ENCODE measurements at regions not wholly inside any gene's neighbourhood (a gene's known extent, or its start where the extent isn't known, plus 50 kb on each side); places are given as distances from the start of the nearest gene placed in this dataset.
"Not testable (repeated sequence)": the region's sequence is repeated elsewhere in the genome, so short reads cannot be mapped to it uniquely, and the experiment has no call there.

DNA sequence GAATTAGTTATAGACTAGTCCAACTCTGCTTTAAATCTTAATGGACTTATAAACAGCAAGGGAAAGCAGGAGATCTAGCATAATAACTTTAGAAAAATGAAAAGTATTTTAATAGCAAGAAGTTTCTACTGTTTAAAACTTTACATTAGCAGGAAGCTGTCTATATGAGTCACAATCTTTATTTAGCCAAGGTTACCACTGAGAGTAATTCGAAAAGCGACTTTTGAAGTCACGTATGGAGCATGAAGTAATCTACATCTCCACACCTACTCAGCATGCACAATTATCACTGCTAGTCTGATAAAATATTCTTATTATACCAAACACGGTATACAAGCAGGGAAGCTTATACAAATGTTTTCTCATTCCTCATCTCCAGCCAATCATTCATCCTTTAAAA, 515.4 kb upstream of the SOX11 start:
- H3K4me3 ChIP-seq (ENCODE audit: low read depth, low read length): no peak overlapping the region
- no peak for DNase-seq (ENCODE audit: low read depth)
- TF ChIP-seq, protein P1, sequence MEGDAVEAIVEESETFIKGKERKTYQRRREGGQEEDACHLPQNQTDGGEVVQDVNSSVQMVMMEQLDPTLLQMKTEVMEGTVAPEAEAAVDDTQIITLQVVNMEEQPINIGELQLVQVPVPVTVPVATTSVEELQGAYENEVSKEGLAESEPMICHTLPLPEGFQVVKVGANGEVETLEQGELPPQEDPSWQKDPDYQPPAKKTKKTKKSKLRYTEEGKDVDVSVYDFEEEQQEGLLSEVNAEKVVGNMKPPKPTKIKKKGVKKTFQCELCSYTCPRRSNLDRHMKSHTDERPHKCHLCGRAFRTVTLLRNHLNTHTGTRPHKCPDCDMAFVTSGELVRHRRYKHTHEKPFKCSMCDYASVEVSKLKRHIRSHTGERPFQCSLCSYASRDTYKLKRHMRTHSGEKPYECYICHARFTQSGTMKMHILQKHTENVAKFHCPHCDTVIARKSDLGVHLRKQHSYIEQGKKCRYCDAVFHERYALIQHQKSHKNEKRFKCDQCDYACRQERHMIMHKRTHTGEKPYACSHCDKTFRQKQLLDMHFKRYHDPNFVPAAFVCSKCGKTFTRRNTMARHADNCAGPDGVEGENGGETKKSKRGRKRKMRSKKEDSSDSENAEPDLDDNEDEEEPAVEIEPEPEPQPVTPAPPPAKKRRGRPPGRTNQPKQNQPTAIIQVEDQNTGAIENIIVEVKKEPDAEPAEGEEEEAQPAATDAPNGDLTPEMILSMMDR (IDR thresholded peaks at IDR 0.05; ENCODE audit: insufficient read depth, low read length): no peak

DNA sequence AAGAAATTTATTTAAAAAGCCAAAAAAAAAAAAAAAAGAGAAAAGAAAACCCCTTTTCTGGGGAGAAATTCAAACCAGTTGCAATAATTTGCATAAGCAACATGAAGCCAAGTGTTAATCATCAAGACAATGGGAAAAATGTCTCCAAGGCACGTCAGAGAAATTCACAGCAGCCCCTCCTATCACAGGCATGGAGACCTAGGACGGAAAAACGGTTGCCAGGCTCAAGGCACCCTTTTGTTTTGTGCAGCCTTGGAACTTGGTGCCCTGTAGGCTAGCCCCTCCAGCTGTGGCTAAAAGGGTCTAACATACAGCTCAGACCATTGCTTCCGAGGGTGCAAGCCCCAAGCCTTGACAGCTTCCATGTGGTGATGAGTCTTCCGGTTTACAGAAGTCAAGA, 509.2 kb upstream of the SOX11 start:
- no peak for DNase-seq (ENCODE audit: low read depth)
- TF ChIP-seq, protein P1 (IDR thresholded peaks at IDR 0.05; ENCODE audit: insufficient read depth, low read length): no peak
- no peak overlapping the region for H3K4me3 ChIP-seq (ENCODE audit: low read depth, low read length)

DNA sequence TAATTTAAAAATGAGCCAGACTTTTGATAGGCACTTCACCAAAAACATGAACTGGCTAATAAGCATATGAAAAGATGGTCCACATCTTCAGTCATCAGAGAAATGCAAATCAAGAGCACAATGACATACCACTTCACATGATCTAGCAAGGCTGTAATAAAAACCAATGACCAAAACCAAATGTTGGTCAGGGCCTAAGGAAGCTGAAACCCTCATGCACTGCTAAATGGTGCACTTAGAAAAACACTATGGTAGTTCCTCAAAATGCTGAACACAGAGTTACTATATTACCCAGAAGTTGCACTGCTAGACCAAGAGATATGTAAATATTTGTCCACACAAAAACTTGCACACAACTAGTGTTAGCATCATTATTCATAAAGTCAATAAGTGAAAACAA, 504.9 kb upstream of the SOX11 start:
- no peak overlapping the region for H3K4me3 ChIP-seq (ENCODE audit: low read depth, low read length)
- no peak for DNase-seq (ENCODE audit: low read depth)
- TF ChIP-seq, protein P1 (IDR thresholded peaks at IDR 0.05; ENCODE audit: insufficient read depth, low read length): no peak

DNA sequence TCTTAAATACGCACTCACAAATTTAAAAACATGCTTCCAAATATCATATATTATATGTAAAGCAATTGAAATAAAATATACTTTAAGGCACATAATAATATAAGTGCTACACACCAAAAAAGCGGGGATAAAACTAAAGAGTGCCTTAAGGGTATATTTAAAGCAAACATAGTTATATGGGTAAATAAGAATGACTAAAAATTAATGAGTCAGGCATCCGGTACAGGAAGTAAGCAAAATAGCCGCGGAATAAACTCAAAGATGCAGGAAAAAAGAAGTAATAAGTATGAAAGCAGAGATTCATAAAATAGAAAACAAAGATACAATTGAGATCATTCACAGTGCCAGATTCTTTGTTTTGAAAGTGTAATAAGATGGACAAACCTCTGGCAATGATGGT, 503.5 kb upstream of the SOX11 start:
- H3K4me3 ChIP-seq (ENCODE audit: low read depth, low read length): no peak overlapping the region
- TF ChIP-seq, protein P1 (IDR thresholded peaks at IDR 0.05; ENCODE audit: insufficient read depth, low read length): no peak
- no peak for DNase-seq (ENCODE audit: low read depth)

DNA sequence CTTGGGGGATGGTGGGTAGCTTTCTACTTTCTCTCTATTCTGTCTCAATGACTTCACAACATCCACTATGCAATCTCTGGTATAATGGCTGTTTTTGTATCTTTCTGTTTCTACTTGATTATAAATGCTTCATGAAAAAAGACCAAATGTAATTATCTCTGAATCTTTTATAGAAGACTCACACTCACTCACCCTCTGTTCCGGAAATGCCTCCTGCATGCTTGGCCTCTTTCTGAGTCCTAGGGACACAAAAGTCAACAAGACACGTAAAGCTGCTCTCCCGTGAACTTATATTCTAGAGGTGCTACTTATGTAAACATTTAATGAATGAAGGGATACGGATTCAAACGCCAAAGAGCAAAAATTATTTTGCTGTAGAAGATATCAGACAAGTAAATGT, 502.2 kb upstream of the SOX11 start:
- H3K4me3 ChIP-seq (ENCODE audit: low read depth, low read length): no peak overlapping the region
- no peak for DNase-seq (ENCODE audit: low read depth)
- TF ChIP-seq, protein P1 (IDR thresholded peaks at IDR 0.05; ENCODE audit: insufficient read depth, low read length): no peak

DNA sequence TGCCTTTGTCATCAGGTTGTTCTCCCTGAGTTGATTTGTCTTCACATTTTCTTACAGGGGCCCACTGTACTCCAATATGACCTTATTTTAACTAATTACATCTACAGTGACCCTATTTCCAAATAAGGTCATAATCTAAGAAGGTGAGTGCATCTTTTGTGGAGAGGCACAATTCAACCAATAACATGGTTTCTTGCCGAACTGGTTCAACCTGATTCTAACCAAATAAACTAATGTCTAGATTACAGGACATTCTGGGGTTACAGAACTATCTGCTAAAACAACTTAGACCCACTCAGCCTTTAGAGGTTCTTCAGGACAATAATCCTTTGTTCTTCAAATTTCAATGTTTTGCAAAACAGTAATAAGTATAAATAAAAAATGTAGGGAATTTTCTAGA, 496.5 kb upstream of the SOX11 start:
- H3K4me3 ChIP-seq (ENCODE audit: low read depth, low read length): no peak overlapping the region
- no peak for DNase-seq (ENCODE audit: low read depth)
- TF ChIP-seq, protein P1 (IDR thresholded peaks at IDR 0.05; ENCODE audit: insufficient read depth, low read length): no peak

DNA sequence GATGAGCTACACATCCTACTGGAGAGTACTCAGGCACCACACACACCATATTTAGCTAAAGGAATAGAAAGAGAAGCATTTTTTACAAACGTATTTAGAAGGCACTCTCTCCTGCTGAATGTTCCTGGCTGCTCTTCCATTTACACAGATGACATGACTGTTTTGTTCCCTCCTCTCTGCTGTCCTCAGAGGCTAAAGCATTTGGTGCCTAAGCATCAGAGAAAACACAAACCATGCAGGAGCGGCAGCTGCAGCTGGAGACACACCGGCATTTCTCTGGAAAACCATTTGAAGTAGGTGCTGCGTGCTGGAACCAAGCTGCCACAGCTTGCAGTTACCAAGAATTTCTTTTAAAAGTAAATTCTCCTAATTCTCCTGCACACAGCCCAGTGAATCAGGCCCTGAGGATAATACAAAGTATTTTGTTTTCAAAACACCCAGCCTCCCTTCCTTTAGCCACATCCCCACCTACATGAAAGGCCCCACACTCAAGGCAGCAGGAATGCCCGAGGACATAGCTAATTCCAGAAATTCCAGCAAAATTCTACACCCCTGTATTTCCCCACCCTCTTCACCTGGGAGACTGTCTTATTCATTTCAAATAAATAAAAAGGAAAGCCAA, 488.9 kb upstream of the SOX11 start:
- TF ChIP-seq, protein P1 (IDR thresholded peaks at IDR 0.05; ENCODE audit: insufficient read depth, low read length): no peak
- H3K4me3 ChIP-seq (ENCODE audit: low read depth, low read length): no peak overlapping the region
- no peak for DNase-seq (ENCODE audit: low read depth)

DNA sequence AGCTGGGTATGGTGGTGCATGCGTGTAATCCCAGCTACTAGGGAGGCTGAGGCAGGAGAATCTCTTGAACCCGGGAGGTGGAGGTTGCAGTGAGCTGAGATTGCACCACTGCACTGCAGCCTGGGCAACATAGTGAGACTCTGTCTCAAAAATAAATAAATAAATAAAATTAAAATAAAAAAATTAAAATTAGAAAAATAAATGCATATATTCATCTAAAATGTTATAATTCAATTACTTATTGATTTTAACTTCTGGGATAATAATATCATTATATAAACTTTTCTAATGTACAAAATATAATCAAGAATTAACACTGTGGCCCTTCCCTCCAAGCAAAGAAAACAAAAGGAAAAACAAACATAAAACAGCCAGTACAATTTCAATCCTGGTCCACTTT, 485.4 kb upstream of the SOX11 start:
- DNase-seq (ENCODE audit: low read depth); H3K4me3 ChIP-seq (ENCODE audit: low read depth, low read length): not testable (repeated sequence)
